ENCODE measurements at regions not wholly inside any gene's neighbourhood (a gene's known extent, or its start where the extent isn't known, plus 50 kb on each side); places are given as distances from the start of the nearest gene placed in this dataset.
"Not testable (repeated sequence)": the region's sequence is repeated elsewhere in the genome, so short reads cannot be mapped to it uniquely, and the experiment has no call there.

DNA sequence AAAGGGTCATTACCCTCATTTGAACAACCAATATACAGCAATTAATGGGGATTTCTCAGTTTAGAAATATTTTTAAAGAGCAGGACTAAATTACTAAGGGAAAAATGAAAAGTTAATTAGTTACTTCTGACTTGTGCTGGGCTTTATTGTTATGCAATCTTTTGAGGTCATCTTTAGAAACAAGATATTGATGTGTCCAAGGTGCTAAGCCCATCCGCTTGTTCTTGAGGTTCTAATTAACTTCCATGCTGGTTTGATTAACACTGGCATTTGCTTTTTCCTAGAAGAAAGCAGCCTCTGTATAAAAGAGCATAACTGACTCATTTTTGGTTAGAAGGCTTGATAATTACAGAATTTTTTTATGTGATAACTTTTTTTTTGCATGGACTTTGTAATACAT is 256.5 kb upstream of the AGTR1 start:
- DNase-seq, result no peak

DNA sequence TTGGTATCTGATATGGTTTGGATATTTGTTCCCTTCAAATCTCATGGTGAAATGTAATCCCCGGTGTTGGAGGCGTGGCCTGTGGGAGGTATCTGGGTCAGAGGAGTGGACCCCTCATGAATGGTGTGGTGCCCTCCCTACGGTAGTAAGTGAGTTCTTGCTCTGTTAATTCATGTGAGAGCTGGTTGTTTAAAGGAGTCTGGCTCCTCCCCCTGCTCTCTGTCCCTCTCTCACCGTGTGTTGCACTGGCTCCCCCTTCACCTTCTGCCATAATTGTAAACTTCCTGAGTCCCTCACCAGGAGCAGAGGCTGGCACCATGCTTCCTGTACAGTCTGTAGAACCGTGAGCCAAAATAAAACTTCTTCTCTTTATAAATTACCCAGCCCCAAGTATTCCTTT is 246.9 kb upstream of the AGTR1 start:
- no peak for DNase-seq

DNA sequence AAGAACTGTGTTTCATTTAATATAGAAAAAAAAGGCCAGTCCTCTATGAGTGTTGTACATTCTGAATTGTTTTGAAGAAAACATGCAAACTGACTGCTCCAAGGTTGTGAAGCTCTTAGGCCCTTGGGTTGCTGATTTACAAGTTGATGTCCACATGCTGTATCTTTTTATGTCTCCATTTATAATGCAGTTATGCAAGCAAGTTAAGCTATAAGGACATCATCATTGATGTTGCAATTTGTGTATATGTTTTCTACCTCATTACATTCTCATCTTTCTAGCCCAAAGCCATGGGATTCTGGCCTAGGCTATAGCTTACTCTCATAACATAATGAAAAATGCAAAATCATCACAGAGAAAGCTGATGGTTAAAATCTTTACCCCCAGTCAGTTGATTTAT is 245.7 kb upstream of the AGTR1 start:
- DNase-seq, result no peak

DNA sequence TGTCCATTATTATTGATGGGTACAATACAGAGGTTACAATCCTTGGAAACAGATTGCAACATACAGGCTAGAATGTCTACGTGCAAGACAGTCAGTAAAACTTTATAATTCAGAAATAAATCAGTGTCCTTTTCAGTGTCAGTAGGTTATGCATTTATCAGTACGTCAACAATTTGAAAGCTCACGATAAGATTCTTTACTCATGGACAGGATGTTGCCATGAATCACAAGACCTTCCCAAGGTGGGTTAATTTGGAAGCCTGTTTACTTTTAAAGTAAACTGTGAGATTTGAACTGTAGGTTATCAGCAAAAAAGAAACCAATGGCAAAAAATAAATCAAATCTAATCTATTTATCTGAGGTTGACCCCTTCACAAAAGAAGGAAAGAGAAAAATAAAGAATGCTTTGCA is 243.9 kb upstream of the AGTR1 start:
- no peak for DNase-seq

DNA sequence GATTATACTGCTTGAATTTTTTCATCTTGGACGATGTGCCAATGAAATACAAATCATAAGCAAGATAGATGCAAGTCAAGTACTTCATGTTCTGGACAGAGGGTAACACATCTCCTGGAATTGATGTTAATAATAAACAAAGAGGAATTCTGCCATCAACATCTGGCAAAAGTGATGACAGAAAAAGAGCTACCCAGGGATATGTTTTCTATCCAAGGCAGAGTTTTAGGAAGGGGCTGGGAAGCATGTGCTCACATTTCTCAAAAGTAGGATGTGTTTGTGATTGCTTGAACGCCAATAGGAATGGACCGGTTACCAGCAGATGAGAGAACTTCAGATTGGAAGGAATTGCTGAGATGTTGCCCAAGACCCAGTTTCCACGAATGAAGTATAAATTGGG is 242.6 kb upstream of the AGTR1 start:
- no peak for DNase-seq

GRCh38 chr3:148457886-148458285 is 239.8 kb upstream of the AGTR1 start:
- no peak for DNase-seq

- no peak for DNase-seq
These were observed 237.7 kb upstream of the AGTR1 start for GRCh38 chr3:148459931-148460513.

DNA sequence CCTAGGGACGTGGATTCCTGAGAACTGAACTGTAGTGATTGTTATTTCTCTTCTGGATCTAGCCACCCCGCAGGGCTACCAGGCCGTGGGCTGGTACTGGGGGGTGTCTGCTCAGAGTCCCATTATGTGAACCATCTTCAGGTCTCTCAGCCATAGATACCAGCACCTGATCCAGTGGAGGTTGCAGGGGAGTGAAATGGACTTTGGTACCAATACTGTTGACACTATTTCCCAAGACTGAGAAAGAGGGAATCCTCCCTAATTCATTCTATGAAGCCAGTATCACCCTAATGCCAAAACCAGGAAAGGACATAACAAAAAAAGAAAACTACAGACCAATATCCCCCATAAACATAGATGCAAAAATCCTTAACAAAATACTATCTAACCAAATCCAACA is 237.0 kb upstream of the AGTR1 start:
- DNase-seq, result no peak

GRCh38 chr3:148464246-148464645 is 233.5 kb upstream of the AGTR1 start:
- no peak for DNase-seq

DNA sequence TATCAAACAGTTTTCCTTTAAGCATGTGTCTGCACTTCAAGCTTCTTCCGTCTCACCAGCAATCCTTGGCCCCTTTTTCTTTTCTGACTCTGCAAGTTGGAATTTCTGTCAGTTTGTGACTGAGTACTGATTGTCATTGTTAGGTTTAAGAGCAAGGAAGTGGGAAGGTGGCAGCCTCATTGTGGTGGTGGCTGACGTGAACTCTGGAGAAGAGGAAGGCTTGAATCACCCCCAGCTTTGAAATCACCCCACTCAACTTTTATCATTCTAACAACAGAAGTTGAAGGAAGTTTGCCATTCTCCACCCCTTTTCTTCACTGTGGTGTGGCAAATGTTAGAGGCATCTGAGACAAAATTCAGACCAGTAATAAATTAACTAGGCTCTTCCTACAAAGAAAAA is 231.6 kb upstream of the AGTR1 start:
- no peak for DNase-seq

DNA sequence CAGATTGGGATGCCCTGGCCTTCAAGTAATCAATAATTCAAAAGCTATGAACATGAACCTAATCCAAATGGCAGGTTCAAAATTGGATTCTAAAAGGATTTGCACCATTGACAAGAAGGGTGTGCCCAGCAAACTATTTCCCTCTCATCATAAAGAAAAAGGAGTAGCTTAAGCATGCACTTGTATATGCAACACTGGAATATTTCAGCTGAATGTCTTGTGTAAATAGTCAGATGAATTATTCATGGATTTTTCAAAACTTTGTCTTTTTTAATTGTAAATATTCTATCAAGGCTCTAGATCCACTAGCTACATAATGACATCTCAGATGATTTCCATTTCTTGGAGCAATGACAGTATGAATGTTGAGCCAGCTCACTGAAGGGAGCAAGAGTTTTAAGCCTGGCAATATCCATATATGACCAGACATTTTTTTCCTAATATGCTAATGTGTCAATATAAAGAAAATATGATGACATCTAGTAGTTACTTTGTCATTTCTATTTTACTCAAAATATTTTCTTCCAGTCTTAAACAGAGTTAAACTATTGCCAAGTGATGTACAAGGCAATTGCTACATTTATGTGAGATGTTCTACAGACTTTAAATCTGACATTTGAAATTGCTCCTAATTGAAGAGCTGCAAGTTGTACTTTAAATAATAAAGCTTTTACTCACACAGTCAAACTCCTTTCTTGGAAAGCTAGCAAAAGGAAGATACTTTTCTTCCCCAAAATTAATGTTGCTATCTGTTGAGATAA is 230.5 kb upstream of the AGTR1 start:
- no peak for DNase-seq

GRCh38 chr3:148477375-148477774 is 220.3 kb upstream of the AGTR1 start:
- DNase-seq, result no peak

DNA sequence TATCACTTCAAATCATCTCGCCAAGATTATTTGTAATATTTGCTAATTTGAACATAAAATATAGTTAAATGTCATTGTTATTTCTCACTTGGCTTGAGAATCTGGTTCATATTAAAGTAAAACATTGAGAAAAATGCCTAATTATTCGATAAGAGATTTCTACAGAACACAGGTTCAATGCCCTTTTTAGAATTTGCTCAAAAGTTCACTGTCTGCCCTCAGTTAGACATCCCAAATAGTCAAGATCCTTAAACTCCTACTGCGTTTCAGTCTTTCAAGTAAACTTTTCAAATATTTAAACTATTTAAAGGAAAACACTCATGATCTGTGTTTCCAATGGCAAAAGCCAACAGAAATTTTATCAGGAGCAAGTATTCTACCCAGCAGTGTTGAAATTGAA is 204.1 kb upstream of the AGTR1 start:
- DNase-seq, result no peak

GRCh38 chr3:148494451-148494850 is 203.3 kb upstream of the AGTR1 start:
- DNase-seq, result no peak

DNA sequence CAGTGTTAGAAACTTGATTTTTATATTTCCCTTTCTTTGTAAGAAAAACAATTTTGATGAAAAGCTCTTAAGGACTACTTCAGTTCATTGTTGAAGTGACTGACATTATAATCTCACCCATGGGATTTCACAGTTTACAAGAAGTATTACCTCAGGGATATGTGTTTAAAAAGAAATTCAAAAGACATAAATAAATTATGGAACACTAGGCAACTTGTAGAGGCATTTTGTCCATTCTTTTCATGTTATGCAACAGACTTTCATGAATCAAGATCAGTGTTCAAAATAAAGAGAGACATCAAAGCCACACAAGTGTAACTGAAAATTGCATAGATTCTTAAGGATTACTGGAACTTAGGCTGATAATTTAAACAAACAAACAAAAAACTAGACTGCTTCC is 196.8 kb upstream of the AGTR1 start:
- DNase-seq, result no peak

GRCh38 chr3:148510116-148510515 is 187.6 kb upstream of the AGTR1 start:
- no peak for DNase-seq

GRCh38 chr3:148510561-148510960 is 187.1 kb upstream of the AGTR1 start:
- DNase-seq, result no peak

- DNase-seq, result no peak
These were observed 185.1 kb upstream of the AGTR1 start for GRCh38 chr3:148512648-148513047.

DNA sequence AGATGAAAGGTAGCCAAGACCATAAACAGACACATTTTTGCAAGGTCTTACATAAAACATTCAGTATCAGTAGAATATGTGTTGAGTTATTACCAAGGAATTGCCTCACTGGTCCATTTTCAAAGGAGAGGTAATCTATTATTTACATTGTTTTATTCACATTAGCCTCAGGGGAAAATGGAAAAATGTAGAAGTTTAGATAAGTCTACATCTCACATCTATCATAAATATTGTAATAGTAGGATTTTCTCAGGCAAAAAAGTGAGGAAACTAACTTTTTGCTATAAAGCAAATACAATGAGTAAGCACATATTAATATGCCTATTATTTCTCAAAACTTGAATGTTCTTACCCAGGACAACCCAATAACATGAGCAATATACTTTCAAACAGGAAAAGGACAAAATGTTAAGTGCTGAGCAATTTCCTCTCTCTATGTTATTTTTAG is 184.6 kb upstream of the AGTR1 start:
- DNase-seq, result no peak

GRCh38 chr3:148518520-148518919 is 179.2 kb upstream of the AGTR1 start:
- DNase-seq, result no peak

DNA sequence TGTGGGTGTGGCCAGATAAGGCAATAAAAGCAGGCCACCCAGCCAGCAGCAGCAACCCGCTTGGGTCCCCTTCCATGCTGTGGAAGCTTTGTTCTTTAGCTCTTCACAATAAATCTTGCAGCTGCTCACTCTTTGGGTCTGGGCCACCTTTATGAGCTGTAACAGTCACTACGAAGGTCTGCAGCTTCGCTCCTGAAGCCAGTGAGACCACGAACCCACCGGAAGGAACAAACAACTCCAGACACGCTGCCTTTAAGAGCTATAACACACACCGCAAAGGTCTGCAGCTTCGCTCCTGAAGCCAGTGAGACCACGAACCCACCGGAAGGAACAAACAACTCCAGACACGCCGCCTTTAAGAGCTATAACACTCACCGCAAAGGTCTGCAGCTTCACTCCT is 172.1 kb upstream of the AGTR1 start:
- DNase-seq, result not testable (repeated sequence)

DNA sequence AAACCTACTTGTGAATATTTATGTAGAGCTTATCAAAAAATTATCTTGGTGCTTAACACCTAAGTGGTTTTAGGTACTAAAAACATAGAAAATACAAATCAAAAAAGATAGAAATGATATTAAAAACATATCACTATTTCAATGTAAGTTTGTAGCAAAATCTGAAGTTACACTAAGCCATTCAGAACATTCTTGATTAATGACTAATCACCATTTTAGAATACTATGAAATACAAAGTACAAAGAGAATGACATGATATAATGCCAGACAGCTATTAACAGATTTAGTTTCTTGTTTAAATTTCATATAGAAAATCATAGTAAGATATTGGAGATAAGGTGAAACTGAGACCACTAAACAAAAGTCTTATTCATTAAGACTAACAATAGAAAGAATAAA is 169.7 kb upstream of the AGTR1 start:
- DNase-seq, result no peak

GRCh38 chr3:148531836-148532235 is 165.9 kb upstream of the AGTR1 start:
- DNase-seq, result no peak

GRCh38 chr3:148532326-148532725 is 165.4 kb upstream of the AGTR1 start:
- DNase-seq, result no peak

DNA sequence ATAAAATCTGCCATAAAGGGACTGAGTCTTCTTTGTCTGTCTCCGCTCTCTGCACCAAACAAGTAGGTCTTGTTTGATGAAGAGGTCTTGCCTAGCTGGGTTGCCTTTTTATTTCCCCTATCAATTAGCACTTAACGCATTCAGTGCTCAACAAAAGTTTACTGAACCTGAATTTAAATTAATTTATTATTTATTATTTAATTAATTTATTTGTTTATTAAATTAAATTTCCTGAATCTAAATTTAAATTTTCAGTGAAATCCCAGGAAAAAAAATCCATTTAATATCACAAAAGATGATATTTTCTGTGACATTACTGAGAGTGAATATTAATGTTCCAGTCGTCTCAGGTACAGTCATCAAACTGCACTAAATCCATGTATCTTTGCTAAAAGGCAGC is 164.9 kb upstream of the AGTR1 start:
- DNase-seq, result no peak
